ENCODE measurements at regions not wholly inside any gene's neighbourhood (a gene's known extent, or its start where the extent isn't known, plus 50 kb on each side); places are given as distances from the start of the nearest gene placed in this dataset.

DNA sequence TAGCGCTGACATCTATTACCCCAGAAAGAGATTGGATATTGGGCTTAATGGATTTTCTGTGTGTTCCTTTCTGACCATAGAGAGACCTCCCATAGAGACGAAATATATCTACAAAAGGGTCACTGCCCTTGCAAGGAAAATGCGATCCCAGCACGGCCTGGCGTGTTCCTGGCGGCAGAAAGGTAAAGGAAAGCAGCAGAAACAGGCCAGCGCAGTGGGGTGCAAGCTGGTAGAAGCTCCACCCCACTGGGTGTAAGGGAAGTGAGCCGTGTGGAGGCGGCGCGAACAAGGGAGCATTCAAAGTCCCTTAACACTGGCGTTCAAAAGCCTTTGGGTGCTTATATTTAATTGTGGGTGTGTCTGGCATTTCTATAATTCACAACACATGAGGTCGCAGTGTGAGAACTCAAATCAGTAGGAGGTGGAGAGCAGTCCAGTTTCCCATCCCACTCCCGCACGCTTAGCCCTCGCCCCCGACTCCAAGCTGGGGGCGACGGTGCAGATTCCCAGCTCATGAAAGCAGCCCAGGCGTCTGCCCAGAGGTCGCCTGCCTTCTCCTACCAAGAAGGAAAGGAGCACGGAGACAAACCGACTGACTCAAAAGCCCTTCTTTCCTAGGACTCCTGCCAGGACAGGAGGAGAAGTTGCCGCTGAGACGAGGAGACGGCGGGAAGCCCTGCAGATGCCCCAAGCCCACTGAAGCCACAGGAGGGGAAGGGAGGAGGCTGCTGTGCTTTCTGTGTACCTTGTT lies 478.4 kb downstream of the FOXO1 start (continued):
- TF ChIP-seq SMC3 (IDR thresholded peaks at IDR 0.05; ENCODE audit: borderline replicate concordance, low read length), result no peak

DNA sequence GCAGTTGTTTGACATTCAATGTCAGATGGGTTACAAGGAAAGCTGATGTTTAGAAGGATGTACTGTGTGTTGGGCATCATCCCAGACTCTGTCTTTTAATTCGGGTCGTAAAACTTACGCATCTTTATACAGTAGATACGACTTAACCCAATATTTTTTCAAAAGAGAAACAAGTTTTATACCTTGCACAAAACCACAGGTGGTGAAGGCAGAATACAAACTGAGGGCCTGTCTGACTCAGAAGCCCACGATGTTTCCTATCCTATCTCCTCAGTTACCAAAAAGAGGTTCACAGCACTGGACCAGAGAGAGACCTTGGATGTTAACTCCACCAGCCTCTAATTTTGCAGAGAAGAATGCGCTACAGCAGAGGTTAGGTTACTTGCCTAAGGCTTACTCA lies 477.0 kb downstream of the FOXO1 start:
- ChIA-PET SMC1A (ENCODE audit: uncharacterized antibody, unreplicated experiment) (no interaction called here), RAD21 (ENCODE audit: unreplicated experiment) (interaction anchor here (0.6 to 1.1 kb wide), 2 partner anchors 218 to 247 kb away, joined by 3 read pairs; no protein-coding TSS in a partner anchor), CTCF (interaction anchor here (1.1 kb wide), 1 partner anchor 11 kb away, joined by 3 read pairs; no protein-coding TSS in a partner anchor), POLR2A (no interaction called here)
- WGBS (ENCODE audit: insufficient coverage, insufficient replicate concordance, low lambda C conversion rate, missing lambda C conversion rate), result 63% methylated on average over 6 of the region's 6 CpGs
- Histone ChIP-seq H3K27me3 (replicated peaks in 1 of 2; ENCODE audit: control insufficient read depth in 2 of 2, insufficient read depth in 2 of 2, low read length in 1 of 2) (peaks cover 3 to 4% of the 10 kb centered on the region in 2 experiments), H3K4me1 (ENCODE audit: control insufficient read depth, insufficient read depth, low read length) (no peaks in the 10 kb centered on the region), H3K36me3 (ENCODE audit: control insufficient read depth in 2 of 2, insufficient read depth in 2 of 2, low read length in 1 of 2) (no peaks in the 10 kb centered on the region), H4K20me1 (ENCODE audit: control insufficient read depth, insufficient read depth) (no peaks in the 10 kb centered on the region), H3K27ac (ENCODE audit: control insufficient read depth, insufficient read depth) (no peak overlapping the region), H3K9ac (ENCODE audit: control insufficient read depth, insufficient read depth, low read length) (no peak overlapping the region), H3K79me2 (ENCODE audit: control insufficient read depth, insufficient read depth, low read length) (no peaks in the 10 kb centered on the region), H3K9me3 (replicated peaks; ENCODE audit: control insufficient read depth, insufficient read depth, low read length) (no peaks in the 10 kb centered on the region), H3K4me3 (no peak overlapping the region), H3K4me2 (ENCODE audit: control insufficient read depth, insufficient read depth) (no peak overlapping the region), H2AFZ (ENCODE audit: control insufficient read depth, low read depth, low read length) (no peak overlapping the region)
- in situ Hi-C loops (cut with MboI), result no loop called here
- no peak for DNase-seq (ENCODE audit: low read depth, low spot score)
- ATAC-seq, result no peak
- BruUV-seq (replicated peaks), result no TSS peak
- intact Hi-C loops (cut with micrococcal nuclease; ENCODE audit: unreplicated experiment), result no loop called here
- FAIRE-seq, result no peak
- no peak for TF ChIP-seq ZNF384 (IDR thresholded peaks at IDR 0.05; ENCODE audit: borderline replicate concordance, low read depth, low read length)
- no peak for TF ChIP-seq CEBPB (IDR thresholded peaks at IDR 0.05; ENCODE audit: borderline replicate concordance in 1 of 2, low read depth in 2 of 2, low read length in 2 of 2)
- no peak for TF ChIP-seq MYB (IDR thresholded peaks at IDR 0.05; ENCODE audit: borderline replicate concordance, low read depth, low read length)
- TF ChIP-seq NBN (IDR thresholded peaks at IDR 0.05), result no peak
